AG04450 (cell line): ENCODE measurements at regions not wholly inside any gene's neighbourhood (a gene's known extent, or its start where the extent isn't known, plus 50 kb on each side); places are given as distances from the start of the nearest gene placed in this dataset.

Experiments used
- CTCF ChIA-PET: fragments of 300-600, 350-600 bp; formaldehyde crosslinking; extraction: SDS; loops from one replicate; lab custom pipeline; 2022; ENCODE audit warnings: antibody characterized with exemption, inconsistent platforms; lab: Charles Lee
- POLR2A ChIA-PET: fragments of 350-600 bp; formaldehyde crosslinking; extraction: SDS; loops from one replicate; lab custom pipeline; 2021; ENCODE audit warnings: antibody characterized with exemption, inconsistent platforms; lab: Yijun Ruan, JAX
- DNase-seq: peaks from one replicate; pipeline ENCODE4 v3.0.0-alpha.2; 2011; ENCODE audit warnings: low read depth, low spot score
- H3K27ac ChIP-seq: one replicate; pipeline ENCODE4 v1.5.1; 2012; ENCODE audit warnings: low read depth, low read length, control low read depth
- H3K27me3 ChIP-seq: one replicate; pipeline ENCODE4 v1.6.0; 2012; ENCODE audit warnings: low read length; ENCODE audit not compliant: control insufficient read depth, insufficient read depth
- H3K4me3 ChIP-seq: 2 replicates; pipeline ENCODE4 v1.5.1; 2011; ENCODE audit warnings: mild to moderate bottlenecking, low read depth, low read length, control low read depth
- H3K9me3 ChIP-seq: 2 replicates; pipeline ENCODE4 v1.5.1; 2012; ENCODE audit warnings: low read length; ENCODE audit not compliant: control insufficient read depth, insufficient read depth
- TF ChIP-seq, protein P1 (sequence below): IDR thresholded peaks from 2 replicates; pipeline ENCODE4 v1.5.1; 2011; ENCODE audit warnings: low read depth, low read length, control low read depth, inconsistent platforms

DNA sequence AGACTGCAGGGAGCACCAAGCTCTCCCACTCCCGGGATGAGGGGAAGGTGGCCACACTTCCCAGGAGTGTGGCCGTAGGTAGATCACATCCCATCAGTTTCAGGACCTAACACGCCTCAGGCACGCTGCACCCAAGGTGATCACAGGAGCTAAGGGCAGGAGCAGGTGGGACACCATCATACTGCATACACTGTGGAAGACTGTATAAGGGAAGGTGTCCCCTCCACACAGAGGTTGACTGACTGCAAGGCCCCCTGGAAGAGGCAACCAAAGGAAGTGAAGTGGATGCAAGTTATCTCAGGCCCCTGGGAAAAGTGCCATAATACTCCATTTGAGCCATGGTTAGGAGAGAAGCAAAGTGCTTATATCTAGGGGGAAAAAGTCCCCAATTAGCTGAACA is 351.9 kb upstream of the SMIM21 start:
- no peak for DNase-seq
- no peak overlapping the region for H3K4me3 ChIP-seq
- peaks cover 3% of the 10 kb centered on the region for H3K27me3 ChIP-seq
- TF ChIP-seq, protein P1, sequence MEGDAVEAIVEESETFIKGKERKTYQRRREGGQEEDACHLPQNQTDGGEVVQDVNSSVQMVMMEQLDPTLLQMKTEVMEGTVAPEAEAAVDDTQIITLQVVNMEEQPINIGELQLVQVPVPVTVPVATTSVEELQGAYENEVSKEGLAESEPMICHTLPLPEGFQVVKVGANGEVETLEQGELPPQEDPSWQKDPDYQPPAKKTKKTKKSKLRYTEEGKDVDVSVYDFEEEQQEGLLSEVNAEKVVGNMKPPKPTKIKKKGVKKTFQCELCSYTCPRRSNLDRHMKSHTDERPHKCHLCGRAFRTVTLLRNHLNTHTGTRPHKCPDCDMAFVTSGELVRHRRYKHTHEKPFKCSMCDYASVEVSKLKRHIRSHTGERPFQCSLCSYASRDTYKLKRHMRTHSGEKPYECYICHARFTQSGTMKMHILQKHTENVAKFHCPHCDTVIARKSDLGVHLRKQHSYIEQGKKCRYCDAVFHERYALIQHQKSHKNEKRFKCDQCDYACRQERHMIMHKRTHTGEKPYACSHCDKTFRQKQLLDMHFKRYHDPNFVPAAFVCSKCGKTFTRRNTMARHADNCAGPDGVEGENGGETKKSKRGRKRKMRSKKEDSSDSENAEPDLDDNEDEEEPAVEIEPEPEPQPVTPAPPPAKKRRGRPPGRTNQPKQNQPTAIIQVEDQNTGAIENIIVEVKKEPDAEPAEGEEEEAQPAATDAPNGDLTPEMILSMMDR: no peak
- ChIA-PET CTCF (no interaction called here), POLR2A (no interaction called here)
- no peak overlapping the region for H3K27ac ChIP-seq
- H3K9me3 ChIP-seq: peaks cover 3% of the 10 kb centered on the region; the same call in 1 of the 2 replicates

DNA sequence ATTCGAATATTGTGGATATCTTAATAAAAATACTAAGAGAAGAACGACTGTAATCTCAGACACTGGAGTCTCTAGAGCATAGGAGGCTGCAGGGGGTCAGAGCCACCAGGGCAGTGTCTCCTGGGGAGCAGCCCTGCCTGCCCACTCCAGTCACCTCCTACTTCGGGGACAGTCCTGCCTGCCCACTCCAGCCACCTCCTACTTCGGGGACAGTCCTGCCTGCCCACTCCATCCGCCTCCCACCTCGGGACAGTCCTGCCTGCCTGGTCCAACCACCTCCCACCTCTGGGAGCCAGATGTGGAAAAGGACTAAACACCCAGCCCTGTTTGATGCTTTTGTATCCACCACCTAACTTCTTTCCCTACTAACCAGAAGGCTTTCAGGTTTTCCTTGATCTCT is 350.1 kb upstream of the SMIM21 start:
- DNase-seq: no peak
- Histone ChIP-seq H3K9me3 (peaks cover 3% of the 10 kb centered on the region; the same call in 1 of the 2 replicates), H3K27ac (no peak overlapping the region), H3K27me3 (peaks cover 1% of the 10 kb centered on the region), H3K4me3 (no peak overlapping the region)
- TF ChIP-seq, protein P1: no peak
- POLR2A ChIA-PET: no interaction called here
- CTCF ChIA-PET: no interaction called here

DNA sequence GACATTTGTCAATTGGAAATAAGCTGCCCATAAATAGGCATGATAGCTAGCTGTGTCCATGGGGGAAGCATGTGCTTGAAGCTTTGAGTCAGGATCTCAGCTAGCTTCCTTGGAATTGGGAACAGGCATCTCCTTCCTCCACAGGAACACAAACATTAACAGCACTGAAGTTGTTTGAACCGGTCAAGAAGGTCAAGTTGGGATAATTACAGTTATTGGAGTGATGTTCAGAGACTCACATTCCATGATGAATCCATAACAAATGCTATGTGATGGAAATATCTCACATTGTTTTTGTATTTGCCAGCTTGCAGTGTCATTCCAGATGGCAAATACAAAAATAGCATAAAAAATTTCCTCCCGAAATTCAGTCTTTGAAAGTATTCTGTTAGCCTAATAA is 347.6 kb upstream of the SMIM21 start:
- no peak for DNase-seq
- TF ChIP-seq, protein P1: no peak
- Histone ChIP-seq H3K4me3 (no peak overlapping the region), H3K27ac (no peak overlapping the region), H3K27me3 (no peaks in the 10 kb centered on the region), H3K9me3 (no peaks in the 10 kb centered on the region; the same call in 1 of the 2 replicates)
- ChIA-PET POLR2A (no interaction called here), CTCF (no interaction called here)

DNA sequence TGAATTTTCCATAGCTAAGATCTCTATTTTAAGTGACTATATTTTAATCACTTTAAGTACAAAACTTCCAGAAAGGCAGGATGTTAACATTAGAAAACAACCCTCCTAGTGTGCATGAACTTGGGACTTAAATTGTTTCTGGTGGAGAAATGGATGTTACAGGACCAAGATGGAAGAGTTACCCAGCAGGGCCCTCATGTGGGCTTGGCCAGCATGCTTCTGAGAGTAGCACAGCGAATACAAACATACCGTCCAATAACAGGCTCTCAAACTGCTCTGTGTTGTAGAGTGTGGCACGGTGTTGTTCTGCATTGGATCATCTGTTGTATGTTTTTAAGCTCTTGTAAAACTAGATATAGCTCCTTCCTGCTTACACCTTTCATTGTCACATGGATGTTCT is 346.1 kb upstream of the SMIM21 start:
- H3K4me3 ChIP-seq: no peak overlapping the region
- POLR2A ChIA-PET: no interaction called here

DNA sequence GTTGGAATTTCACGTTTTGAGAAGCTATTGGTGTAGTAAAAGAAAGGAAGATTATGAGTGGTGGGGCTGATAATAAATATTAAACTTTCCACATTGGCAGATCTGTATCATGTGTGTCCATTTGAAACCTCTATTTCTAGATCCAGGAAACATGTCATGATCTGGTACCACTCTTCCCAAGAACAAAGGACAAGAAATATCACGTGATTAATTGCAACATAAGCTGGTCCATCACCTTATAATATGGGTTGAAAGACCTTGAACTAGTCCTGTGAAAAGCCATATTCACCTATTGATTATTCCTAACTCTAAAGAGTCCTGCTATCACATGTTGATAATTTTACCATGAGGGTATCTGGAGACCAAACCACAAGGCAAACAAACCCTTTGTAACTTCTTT is 335.3 kb upstream of the SMIM21 start:
- Histone ChIP-seq H3K4me3 (no peak overlapping the region), H3K9me3 (no peaks in the 10 kb centered on the region; the same call in 1 of the 2 replicates), H3K27me3 (no peaks in the 10 kb centered on the region), H3K27ac (no peak overlapping the region)
- ChIA-PET POLR2A (no interaction called here), CTCF (no interaction called here)
- TF ChIP-seq, protein P1: no peak
- DNase-seq: no peak

More for the DNA sequence above, 346.1 kb upstream of the SMIM21 start:
- H3K9me3 ChIP-seq: no peaks in the 10 kb centered on the region; the same call in 1 of the 2 replicates
- H3K27me3 ChIP-seq: no peaks in the 10 kb centered on the region
- TF ChIP-seq, protein P1: no peak
- DNase-seq: no peak
- H3K27ac ChIP-seq: no peak overlapping the region
- CTCF ChIA-PET: no interaction called here
